SK-N-SH (cell line): ENCODE measurements at regions not wholly inside any gene's neighbourhood (a gene's known extent, or its start where the extent isn't known, plus 50 kb on each side); places are given as distances from the start of the nearest gene placed in this dataset.
"Not testable (repeated sequence)": the region's sequence is repeated elsewhere in the genome, so short reads cannot be mapped to it uniquely, and the experiment has no call there.

Experiments used
- CTCF ChIA-PET: fragments of 300-600, 350-600 bp; formaldehyde crosslinking; extraction: SDS; loops from one replicate; lab custom pipeline; 2021; lab: Yijun Ruan, JAX
- POLR2A ChIA-PET: fragments of 350-600 bp; sonication (Branson Sonifier 250); formaldehyde crosslinking; extraction: SDS; loops from one replicate; lab custom pipeline; 2020; ENCODE audit warnings: antibody characterized with exemption, inconsistent platforms; lab: Yijun Ruan, JAX
- DNase-seq: peaks from one replicate; pipeline ENCODE4 v3.0.0; 2012
- H2AFZ ChIP-seq: fragments of 200-600 bp; sonication (generic); 2 replicates; pipeline ENCODE4 v1.8.1; 2016; ENCODE audit warnings: antibody characterized with exemption, mild to moderate bottlenecking, low read depth
- H3F3A ChIP-seq: fragments of 200-600 bp; sonication (generic); replicated peaks from 2 replicates; pipeline ENCODE3; 2016; ENCODE audit warnings: antibody characterized with exemption, mild to moderate bottlenecking; ENCODE audit not compliant: insufficient read depth
- H3K27ac ChIP-seq, 2 experiments: fragments of 200-500 bp in 1 of 2; fragments of 200-600 bp in 1 of 2; sonication (Bioruptor generic) in 1 of 2; sonication (generic), shearing (Covaris generic) in 1 of 2; 2 replicates each; pipeline versions ENCODE4 v1.5.1 to v1.6.1; 2014 to 2016; ENCODE audit warnings: low read depth in 2 of 2, inconsistent platforms in 1 of 2, low read length in 1 of 2, mild to moderate bottlenecking in 1 of 2, mixed read lengths in 1 of 2
- H3K27me3 ChIP-seq: fragments of 200-600 bp; sonication (generic), shearing (Covaris generic); 2 replicates; pipeline ENCODE4 v1.6.1; 2016; ENCODE audit warnings: mixed run types; ENCODE audit not compliant: insufficient read depth
- H3K36me3 ChIP-seq, 2 experiments: fragments of 200-500 bp in 1 of 2; fragments of 200-600 bp in 1 of 2; sonication (Bioruptor generic) in 1 of 2; sonication (generic) in 1 of 2; replicated peaks in 1 of 2; 2 replicates each; pipeline versions ENCODE3 to v1.5.1; 2014 to 2016; ENCODE audit warnings: low read length in 1 of 2, mild to moderate bottlenecking in 1 of 2; ENCODE audit not compliant: insufficient read depth in 2 of 2, control insufficient read depth in 1 of 2
- H3K4me1 ChIP-seq, 2 experiments: fragments of 200-500 bp in 1 of 2; fragments of 200-600 bp in 1 of 2; sonication (Bioruptor generic) in 1 of 2; sonication (generic), shearing (Covaris generic) in 1 of 2; 2 replicates each; pipeline versions ENCODE4 v1.5.1 to v1.6.1; 2014 to 2016; ENCODE audit warnings: low read depth in 1 of 2, low read length in 1 of 2, mixed run types in 1 of 2; ENCODE audit not compliant: insufficient read depth in 2 of 2, control insufficient read depth in 1 of 2
- H3K4me2 ChIP-seq: fragments of 200-600 bp; sonication (generic), shearing (Covaris generic); 2 replicates; pipeline ENCODE4 v1.6.1; 2017; ENCODE audit warnings: mixed run types
- H3K4me3 ChIP-seq, 2 experiments: fragments of 200-500 bp in 1 of 2; fragments of 200-600 bp in 1 of 2; sonication (Bioruptor generic) in 1 of 2; sonication (generic), shearing (Covaris generic) in 1 of 2; 2 replicates each; pipeline versions ENCODE4 v1.5.1 to v1.8.1; 2014 to 2016; ENCODE audit warnings: low read depth in 2 of 2, inconsistent platforms in 1 of 2, low read length in 1 of 2, mild to moderate bottlenecking in 1 of 2, mixed read lengths in 1 of 2, moderate library complexity in 1 of 2
- H3K79me2 ChIP-seq: fragments of 200-600 bp; sonication (generic); 2 replicates; pipeline ENCODE4 v1.8.1; 2017; ENCODE audit warnings: mild to moderate bottlenecking; ENCODE audit not compliant: insufficient read depth
- H3K9ac ChIP-seq: fragments of 200-600 bp; sonication (generic); 2 replicates; pipeline ENCODE4 v1.6.1; 2017; ENCODE audit warnings: mixed run types
- H3K9me2 ChIP-seq: fragments of 200-600 bp; sonication (generic); 2 replicates; pipeline ENCODE4 v1.6.1; 2017; ENCODE audit warnings: mixed run types
- H3K9me3 ChIP-seq: fragments of 200-600 bp; sonication (generic); 2 replicates; pipeline ENCODE4 v1.6.1; 2017; ENCODE audit warnings: mixed run types, mild to moderate bottlenecking, moderate library complexity
- H4K20me1 ChIP-seq: fragments of 200-600 bp; sonication (generic); 2 replicates; pipeline ENCODE4 v1.6.1; 2017; ENCODE audit warnings: mild to moderate bottlenecking, mixed run types; ENCODE audit not compliant: insufficient read depth
- CHD2 ChIP-seq: fragments of 150-350 bp; IDR thresholded peaks from 2 replicates; pipeline ENCODE4 v1.6.1; 2018; ENCODE audit warnings: low read length; ENCODE audit not compliant: partially characterized antibody
- CTCF ChIP-seq: fragments of 200-600 bp; sonication (generic); IDR thresholded peaks from 2 replicates; pipeline ENCODE4 v1.6.1; 2017; ENCODE audit warnings: antibody characterized with exemption, mild to moderate bottlenecking, moderate library complexity
- EZH2phosphoT487 ChIP-seq: fragments of 200-600 bp; sonication (generic); IDR thresholded peaks from 2 replicates; pipeline ENCODE4 v1.6.1; 2017; ENCODE audit warnings: low read depth, mixed run types, mild to moderate bottlenecking, antibody characterized with exemption, moderate library complexity, borderline replicate concordance
- GABPA ChIP-seq: IDR thresholded peaks from 2 replicates; pipeline ENCODE4 v1.4.0; 2012; ENCODE audit warnings: low read depth, mild to moderate bottlenecking
- GATA2 ChIP-seq: sonication (generic); formaldehyde crosslinking; IDR thresholded peaks from 2 replicates; pipeline ENCODE4 v1.5.0; 2020; ENCODE audit warnings: mild to moderate bottlenecking, missing genetic modification reagents
- MEF2A ChIP-seq: IDR thresholded peaks from 2 replicates; pipeline ENCODE4 v1.4.0; 2012; ENCODE audit warnings: low read depth, borderline replicate concordance
- MXI1 ChIP-seq: IDR thresholded peaks from 2 replicates; pipeline ENCODE4 v1.6.1; 2012; ENCODE audit warnings: mild to moderate bottlenecking, low read depth, low read length, improper control_type of control experiment
- SMC3 ChIP-seq: IDR thresholded peaks from 2 replicates; pipeline ENCODE4 v1.6.1; 2012; ENCODE audit warnings: low read depth, low read length, improper control_type of control experiment
- TAF1 ChIP-seq: IDR thresholded peaks from 2 replicates; pipeline ENCODE4 v1.6.1; 2012; ENCODE audit warnings: low read depth, mild to moderate bottlenecking, low read length, moderate library complexity, borderline replicate concordance
- TEAD4 ChIP-seq: IDR thresholded peaks from 2 replicates; pipeline ENCODE4 v1.4.0; 2012; ENCODE audit warnings: mild to moderate bottlenecking, borderline replicate concordance; ENCODE audit not compliant: insufficient read depth
- WGBS: methylation state at CpG from one replicate; pipeline ENCODE4 v1.1.6; 2017; ENCODE audit warnings: low lambda C conversion rate; 5-methylcytosine and 5-hydroxymethylcytosine counted together
- TF ChIP-seq, protein P1 (sequence below): fragments of 150-350 bp; IDR thresholded peaks from 2 replicates; pipeline ENCODE4 v1.6.1; 2017; ENCODE audit warnings: antibody characterized with exemption, low read length, low read depth, borderline replicate concordance

GRCh38 chr5:98321361-98321760 is 452.1 kb upstream of the RGMB start:
- Histone ChIP-seq H3K27ac (no peak overlapping the region), H4K20me1 (no peaks in the 10 kb centered on the region), H3K36me3 (no peaks in the 10 kb centered on the region), H3K9ac (no peak overlapping the region), H3F3A (no peaks in the 10 kb centered on the region), H3K9me3 (no peaks in the 10 kb centered on the region), H2AFZ (no peak overlapping the region; the same call in 1 of the 2 replicates), H3K4me2 (no peak overlapping the region), H3K4me3 (no peak overlapping the region), H3K4me1 (no peaks in the 10 kb centered on the region), H3K79me2 (no peaks in the 10 kb centered on the region)
- POLR2A ChIA-PET: no interaction called here
- TF ChIP-seq EZH2phosphoT487 (no peak), SMC3 (no peak), GABPA (no peak), CHD2 (no peak), CTCF (no peak), TAF1 (no peak), MEF2A (no peak), MXI1 (no peak), TEAD4 (no peak), GATA2 (CRISPR knock-in tag) (no peak)
- TF ChIP-seq, protein P1, sequence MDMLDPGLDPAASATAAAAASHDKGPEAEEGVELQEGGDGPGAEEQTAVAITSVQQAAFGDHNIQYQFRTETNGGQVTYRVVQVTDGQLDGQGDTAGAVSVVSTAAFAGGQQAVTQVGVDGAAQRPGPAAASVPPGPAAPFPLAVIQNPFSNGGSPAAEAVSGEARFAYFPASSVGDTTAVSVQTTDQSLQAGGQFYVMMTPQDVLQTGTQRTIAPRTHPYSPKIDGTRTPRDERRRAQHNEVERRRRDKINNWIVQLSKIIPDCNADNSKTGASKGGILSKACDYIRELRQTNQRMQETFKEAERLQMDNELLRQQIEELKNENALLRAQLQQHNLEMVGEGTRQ: no peak
- TF ChIP-seq, all 33 proteins: peak for 0
- H3K9me2 ChIP-seq: no peaks in the 10 kb centered on the region
- no peaks in the 10 kb centered on the region for H3K27me3 ChIP-seq
- 88% methylated on average over 3 of the region's 3 CpGs for WGBS
- CTCF ChIA-PET: no interaction called here
- DNase-seq: no peak

- H3K9me2 ChIP-seq, H3K79me2 ChIP-seq, H3K4me3 ChIP-seq, H3K9me3 ChIP-seq, H3F3A ChIP-seq, H2AFZ ChIP-seq, H3K36me3 ChIP-seq, H3K27ac ChIP-seq, H3K4me2 ChIP-seq, DNase-seq, CTCF ChIA-PET, H3K27me3 ChIP-seq, H4K20me1 ChIP-seq, H3K4me1 ChIP-seq, H3K9ac ChIP-seq, POLR2A ChIA-PET: not testable (repeated sequence)
- 77% methylated on average over 3 of the region's 3 CpGs for whole genome bisulfite sequencing
These were observed 448.3 kb upstream of the RGMB start for GRCh38 chr5:98325187-98325586.
